GM19351 (cell line): ENCODE measurements at regions not wholly inside any gene's neighbourhood (a gene's known extent, or its start where the extent isn't known, plus 50 kb on each side); places are given as distances from the start of the nearest gene placed in this dataset.

Experiments used
- ATAC-seq: cut with Tn5 transposase; IDR thresholded peaks from one replicate; pipeline ENCODE4 v1.9.1; 2021; ENCODE audit warnings: mild to moderate bottlenecking, moderate library complexity; ENCODE audit not compliant: unreplicated experiment

DNA sequence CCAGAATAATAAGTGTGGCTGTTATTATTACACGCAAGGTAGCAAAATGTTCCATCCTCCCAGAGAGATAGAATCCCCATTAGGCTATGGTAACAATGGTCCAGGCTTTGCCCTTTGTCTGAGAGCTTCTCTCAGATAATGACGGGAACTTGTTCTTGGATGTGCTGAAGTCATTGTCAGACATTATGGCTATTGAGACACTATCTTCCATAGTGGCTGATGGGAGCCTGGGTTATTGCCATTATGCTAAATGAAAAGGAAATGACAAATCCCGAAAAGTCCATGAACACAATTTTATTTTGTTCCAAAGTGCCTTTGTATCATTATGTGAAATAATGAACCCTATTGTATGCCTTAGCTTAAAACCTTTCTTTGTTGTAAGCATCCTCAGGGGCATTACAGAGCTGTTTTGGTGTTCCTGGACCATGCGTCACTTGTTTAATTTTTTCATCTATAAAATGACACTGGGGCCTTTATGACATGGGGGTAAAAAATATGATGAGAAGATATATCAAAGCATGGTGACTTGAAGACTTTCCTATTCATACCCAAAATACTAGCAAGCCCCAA, 218.5 kb downstream of the KCNS3 start:
- ATAC-seq, result no peak

DNA sequence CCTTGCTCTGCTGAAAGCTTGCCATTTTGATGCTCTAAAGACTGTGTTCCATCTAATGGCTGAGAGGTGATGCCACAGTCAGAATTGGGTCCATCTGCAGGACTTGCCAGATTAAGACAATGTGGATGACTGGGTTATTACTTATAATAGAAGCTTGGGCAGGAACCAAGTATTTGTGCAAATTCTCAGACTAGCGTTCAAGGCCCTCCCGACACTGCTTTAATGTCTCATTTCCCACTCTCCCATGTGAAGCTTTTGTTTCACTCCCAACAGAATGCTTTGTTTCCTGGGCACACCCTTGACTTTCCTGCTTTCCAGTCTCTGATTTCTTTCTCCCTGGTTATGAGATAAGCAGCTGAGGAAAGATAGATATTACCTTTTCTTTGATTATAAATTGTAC, 215.8 kb downstream of the KCNS3 start:
- no peak for ATAC-seq

DNA sequence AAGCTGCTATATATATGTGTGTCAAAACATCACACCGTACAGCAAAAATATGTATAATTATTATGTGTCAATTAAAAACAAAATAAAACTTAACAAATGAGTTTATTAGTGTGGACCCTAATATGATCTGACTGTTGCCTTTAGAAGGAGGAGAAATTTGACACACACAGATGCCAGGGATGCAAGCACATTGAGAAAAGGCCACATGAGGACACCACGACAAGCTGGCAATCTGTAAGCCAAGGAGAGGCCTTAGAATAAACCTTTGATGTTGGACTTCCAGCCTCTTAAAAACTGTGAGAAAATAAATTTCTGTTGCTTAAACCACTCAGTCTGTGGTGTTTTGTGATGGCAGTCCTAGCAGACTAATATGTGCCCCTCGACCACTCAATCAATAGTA, 214.7 kb downstream of the KCNS3 start:
- no peak for ATAC-seq

DNA sequence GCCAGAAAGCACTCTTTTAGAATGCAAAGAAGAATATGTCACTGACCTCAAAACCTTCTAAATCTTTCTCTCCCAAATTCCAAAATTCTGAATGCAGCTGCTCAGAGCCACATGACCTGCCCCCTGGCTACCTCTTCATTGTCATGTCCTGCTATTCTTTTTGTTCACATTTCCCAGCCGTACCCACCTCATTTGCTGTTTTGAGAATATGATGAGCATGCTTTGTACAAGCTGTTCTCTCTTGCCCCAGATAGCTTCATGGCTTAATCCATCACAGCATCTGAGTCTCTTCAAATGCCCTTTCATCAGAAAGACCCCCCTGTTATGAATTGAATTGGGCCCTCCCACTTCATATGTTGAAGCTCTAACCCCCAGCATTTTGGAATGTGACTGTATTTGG, 214.3 kb downstream of the KCNS3 start:
- no peak for ATAC-seq

DNA sequence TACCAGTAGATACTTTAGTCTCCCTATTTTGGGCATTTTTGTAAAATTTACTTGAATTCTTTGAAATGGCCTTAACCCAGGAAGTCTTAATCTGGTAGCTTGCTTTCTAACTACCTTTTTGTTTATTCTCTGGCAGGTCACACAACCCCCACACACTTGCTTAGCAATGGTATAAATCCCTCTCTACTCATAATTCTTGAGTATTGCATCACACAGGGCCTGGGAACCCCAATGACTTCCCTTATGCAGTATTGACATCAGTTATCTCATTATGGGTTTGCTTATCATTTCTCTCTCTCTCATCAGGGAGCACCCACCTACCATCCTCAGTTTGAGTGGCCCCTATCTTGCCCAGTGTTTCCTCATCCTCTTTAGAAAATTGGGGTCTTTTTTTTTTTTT, 207.1 kb downstream of the KCNS3 start:
- no peak for ATAC-seq

DNA sequence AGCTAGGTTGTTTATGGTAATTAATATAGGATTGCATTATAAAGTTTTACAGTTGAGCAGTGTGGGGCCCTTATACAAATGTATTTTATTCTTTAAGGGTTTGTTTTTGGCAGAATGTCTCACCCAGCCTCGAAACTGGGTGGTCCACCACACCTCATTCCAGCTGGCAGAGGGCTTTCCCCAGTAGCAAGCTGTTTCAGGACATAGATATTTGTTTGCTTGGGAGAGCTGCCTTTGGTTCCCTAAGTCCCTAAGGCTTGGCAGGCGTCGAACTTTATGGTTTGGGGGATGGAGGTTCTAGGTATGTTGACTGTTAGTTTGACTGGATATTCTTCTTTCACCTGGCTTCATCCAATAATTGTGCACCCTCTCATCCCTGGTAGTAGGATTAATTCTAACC, 205.9 kb downstream of the KCNS3 start:
- no peak for ATAC-seq

DNA sequence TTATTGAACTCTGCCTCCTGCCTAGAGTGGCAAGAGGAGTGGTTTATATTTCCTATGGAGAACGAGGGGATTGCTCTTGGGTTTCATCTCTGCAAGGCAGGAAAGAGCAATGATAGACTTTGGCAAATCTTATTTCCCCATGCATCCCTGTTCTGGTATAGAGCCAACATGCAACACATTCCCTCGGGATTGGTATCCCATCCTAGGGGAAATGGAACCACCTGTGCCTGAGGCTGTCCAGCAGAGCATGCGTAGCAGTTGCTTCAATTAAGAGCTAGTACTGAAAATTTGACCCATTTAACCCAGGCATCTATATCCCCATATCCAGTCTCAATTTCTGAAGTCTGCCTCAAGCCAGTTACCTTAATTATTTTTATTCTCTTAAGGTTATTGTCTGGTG, 205.3 kb downstream of the KCNS3 start:
- ATAC-seq, result no peak

DNA sequence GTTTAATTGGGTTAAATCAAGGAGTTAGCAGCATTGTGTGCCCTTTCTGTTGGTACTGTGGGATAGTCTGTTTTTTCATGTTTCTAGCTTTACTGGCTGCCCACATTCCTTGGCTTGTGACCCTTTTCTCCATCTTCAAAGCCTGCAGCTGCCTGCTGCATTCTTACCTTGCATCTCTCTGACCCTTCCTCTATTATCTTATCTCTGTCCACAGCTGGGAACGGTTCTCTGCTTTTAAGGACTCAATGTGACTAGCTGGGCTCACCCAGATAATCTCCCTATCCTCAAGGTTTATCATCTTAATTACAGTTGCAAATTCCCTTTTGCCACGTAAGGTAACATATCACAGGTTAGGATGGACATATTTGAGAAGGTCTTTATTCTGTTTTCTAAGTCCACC, 199.7 kb downstream of the KCNS3 start:
- no peak for ATAC-seq

DNA sequence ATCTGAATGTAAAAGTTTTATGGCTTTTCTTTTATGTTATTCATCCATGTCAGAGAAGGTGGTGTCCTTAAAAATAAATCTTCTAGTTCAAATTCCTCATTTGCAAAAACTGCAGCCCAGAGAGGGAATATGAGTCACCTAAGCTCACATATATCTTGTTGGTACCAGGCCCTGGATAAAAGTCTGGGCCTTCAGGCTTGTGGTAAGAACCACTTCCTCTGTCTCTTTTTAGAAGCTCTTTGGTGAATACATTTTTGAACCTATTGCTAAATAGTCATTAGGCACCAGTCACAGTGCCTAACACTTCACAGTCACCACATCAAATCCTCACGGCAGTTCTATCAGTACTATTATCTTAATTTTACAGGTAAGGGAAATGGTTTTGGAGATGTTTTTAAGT, 199.2 kb downstream of the KCNS3 start:
- ATAC-seq, result no peak

DNA sequence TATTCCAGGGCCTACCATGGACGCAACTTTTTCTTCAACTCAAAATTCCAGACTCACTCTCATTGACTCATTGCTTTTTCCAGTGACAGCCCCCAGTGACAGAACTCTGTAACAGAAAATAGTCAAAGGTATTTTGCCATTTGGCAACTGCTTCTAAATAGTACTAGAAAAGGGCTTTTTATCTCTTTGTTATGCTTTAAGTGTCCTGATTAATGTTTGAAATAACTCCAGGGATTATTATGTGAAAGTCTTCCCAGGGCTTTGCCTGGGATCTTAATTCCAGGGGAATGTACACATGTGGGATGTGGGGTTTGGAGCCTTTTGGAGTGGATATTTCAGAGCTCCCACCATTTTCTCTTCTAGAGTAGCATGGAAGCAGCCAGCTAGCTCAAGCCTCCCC, 198.8 kb downstream of the KCNS3 start:
- no peak for ATAC-seq

DNA sequence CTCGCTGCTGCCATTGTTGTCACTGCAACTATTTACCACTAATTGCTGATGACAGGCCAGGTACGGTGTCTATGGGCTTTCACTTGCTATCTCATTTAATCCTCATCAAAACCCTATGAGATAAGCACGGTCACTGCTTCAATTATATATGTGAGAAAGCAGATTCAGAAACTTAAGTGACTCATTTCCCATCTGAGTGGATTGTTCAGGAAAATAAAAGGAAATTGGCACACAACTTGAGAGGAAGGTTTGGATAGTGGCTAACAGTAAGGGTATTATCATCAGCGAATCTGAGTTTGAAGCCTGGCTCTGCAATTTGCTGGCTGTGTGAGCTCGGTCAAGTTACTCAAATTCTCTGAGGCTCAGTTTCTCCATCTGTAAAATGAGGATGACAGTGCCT, 196.0 kb downstream of the KCNS3 start:
- no peak for ATAC-seq

DNA sequence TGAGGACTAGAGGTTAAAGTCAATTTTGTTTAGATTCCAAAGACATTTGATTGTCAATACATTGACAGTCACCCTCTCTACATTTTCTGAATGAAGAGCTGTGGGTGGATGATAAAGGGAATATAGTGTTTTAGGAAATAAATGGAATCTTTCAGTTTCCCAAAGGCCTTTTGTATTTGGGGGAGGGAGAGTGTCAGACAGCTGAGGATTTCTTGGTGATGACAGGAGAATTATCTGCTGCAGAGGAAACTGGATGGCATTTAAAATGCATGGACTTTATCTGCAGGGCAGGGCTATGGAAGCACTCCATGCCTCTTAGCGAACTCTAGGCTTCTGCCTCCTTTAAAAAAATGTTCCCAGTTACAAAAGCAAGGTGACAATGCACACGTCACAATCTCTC, 195.1 kb downstream of the KCNS3 start:
- no peak for ATAC-seq

DNA sequence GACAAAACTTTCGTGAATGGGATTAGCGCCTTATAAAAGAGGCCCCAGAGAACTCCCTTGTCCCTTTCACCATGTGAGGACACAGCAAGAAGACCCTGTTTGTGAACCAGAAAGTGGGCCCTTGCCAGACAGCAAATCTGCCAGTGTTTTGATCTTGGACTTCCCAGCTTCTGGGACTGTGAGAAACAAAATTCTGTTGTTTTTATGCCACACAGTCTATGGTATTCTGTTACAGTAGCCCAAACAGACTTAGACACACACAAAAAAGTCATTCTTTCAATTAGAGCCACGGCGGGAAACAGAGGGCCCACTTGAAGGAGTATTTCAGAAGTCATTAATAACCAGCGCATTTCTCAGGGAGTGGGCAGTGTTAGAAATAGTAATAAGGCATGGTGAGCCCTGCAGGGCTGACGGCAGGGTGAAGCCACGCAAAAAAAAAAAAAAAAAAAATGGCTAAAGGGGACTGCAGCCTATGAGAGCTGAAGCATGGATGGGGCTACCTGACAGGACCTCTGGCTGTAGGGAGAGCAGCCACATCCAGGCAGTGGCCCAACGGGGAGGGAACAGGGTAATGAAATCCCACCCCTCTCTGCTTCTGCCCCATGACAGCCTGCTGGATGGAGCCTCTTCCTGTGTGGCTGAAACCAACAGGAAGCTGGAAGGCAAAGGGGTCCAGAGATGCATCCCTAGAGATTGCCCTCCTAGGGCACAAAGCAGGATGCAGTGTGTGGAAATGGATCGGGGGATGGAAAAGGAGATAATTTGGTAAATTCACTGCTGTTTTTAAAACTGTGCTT, 189.3 kb downstream of the KCNS3 start:
- no peak for ATAC-seq

DNA sequence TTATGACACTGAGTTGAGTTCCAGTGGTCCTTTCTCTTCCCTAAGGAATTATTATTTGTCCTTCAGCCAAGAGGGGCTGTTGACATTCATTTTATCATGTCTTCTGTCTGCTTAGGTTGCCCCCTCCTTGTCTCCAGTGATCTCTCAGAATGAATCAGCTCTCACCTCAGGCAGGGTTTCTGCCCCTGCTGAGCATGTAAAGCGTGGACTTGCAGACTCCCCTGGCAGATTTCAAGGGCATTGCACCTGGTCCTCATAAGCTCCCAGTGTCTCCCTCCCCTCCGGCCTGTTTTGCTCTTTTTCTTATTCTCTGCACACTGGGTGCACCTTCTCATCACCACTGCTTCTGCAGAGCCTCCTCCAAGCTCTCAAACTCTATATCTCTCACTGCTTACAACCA, 188.4 kb downstream of the KCNS3 start:
- no peak for ATAC-seq

DNA sequence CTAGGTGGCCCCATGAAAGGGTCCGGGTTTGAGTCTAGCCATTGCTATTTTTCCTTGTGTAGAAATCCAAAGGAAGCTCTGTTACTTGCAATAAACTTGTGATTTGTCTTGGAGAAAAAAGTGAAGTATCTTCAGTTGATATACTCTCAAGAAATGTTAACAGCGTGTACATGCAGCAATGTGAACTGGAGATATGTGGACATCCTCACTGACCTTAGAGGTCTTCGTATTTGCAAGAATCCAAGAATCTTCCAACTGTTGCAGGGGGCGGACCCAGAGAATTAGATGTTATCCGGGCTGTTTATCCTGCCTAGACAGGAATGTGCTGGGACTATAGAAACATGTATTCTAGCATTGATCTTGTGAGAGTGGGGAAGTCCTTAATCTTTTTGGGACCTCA, 187.6 kb downstream of the KCNS3 start:
- ATAC-seq, result no peak

DNA sequence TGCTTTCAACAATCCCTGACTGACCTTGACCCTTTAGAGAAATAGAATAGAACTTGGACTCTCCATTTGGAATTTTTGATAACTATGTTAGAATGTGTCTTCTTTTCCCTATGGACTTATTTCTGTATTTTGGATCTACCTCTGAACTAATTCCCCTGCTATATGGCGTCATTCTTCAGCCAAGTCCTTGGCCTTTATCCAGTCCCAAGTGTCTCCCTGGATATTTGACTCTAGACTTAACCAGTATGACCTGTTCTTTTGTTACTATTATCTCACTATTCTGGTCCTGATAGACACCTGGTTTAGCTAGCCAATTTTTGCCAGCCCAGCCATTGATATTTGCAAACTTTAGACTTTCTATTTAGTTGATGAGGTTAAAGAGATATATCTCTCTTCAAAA, 186.8 kb downstream of the KCNS3 start:
- ATAC-seq, result no peak

DNA sequence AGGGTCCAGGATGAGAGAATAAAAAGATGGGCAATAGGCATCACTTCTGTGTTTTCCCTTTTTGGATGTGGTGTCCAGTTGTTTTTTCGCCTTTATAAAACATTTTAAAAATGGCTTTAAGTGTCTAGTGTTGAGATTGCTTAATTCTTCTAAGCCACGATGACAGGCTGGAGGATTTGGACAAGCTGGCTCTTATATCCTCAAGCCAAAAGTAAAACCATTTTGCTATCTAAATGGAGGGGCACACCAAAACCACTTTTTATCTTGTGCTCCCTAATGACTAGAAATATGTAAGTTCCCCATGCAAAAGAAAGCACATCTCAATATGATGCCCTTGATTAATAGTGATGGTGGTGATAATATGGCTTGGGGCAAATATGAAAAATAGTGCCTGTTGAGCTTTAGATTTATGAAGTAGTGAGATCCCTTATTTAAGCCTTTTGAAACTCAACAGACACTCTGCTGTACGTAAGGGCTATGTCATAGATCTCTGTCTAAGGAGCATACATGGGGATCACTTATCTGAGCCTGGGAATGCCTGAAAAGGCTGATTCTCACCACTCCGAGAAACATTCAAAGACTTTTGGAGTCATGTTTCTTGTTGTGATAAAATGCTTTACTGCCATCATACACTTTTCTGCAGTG, 185.5 kb downstream of the KCNS3 start:
- ATAC-seq, result no peak

DNA sequence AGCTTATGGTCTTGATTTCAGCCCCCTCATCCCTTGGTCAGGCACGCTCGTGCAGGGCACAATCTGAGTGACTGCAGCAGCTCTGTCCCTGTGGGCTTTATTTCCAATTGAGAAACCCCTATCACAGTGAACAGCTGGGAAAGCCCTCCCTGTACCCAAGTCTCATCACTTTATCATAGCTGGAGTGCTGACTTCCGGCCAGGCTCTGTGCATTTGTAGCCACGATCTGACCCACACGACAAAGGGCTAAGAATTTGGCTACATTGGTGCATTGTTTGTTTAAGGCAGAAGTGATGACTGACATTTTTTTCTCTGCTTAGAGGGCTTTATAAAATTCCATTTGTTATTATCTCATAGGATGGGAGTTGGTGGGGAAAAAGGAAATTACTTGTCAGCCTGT, 184.4 kb downstream of the KCNS3 start:
- ATAC-seq, result no peak

DNA sequence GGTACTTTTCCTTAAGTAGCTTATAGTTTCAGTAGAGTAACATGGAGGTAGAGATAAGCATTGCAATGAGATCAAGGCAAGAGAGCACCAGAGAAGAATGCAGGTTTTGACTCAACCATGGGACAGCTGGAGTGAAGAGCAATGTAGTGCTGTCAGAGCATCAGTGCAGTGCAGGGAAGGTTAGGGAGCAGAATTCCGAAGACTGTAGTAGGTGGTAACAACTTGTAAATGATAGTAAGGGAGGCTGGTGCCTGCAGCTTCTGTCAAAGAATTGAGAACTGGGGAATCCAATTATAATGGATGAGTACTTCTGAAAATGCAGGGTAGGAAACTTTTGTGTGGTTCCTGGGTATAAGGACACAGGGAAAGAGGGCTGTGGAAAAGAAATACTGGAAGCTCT, 183.2 kb downstream of the KCNS3 start:
- ATAC-seq, result no peak

DNA sequence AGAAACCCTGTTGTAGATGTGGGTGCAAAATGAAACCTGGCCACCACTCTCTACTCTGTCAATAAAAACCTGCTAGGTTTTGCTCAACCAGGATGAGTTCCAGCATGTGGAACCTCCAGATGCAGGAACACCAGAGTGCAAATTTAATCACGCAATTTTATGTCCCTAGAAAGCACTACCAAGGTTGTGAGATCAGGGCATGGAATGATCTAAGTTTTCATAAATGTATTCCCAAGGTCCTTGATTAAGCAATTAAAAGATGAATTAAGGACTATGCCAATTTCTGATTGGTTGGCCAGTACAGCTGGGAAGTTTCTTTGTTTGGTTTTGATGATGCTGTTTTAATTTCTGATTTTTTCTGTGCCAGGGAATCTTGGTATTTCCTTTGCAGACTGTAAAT, 179.2 kb downstream of the KCNS3 start:
- no peak for ATAC-seq

DNA sequence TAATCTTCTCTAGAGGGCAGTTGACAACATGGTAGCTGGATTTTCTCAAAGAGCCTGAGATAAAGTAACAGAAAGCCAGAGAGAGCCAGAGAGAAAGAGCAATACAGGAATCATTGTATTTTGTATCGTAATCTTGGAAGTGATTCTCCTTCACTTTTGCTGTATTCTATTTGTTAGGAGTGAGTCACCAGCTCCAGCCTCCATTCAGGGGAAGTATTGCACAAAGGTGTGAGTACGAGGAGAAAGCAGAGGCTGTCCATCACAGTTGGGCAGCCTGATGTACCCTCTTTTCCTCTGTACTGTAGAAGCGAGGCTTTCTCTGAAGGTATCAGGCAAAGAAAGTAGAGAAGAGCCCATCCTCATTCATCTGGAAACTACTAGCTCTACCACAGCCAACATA, 176.8 kb downstream of the KCNS3 start:
- ATAC-seq, result no peak

DNA sequence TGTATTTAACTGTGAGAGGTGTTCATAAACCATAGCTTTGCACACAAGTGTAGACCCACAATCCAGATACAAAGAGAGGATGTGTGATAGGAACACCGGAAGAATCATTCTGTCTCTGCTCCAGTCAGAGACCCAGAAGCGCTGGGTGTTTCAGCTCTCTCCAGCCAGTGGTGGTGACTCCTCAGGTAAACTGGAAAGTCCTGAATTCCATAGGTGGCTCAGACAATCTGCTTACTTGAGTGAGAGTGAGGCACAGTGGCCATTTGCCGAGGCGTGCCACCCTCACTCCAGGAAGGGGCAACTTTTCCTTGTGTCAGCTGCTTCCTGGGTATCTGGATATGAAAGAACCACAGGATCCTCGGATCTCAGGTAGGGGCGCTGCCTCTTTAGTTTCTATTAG, 171.5 kb downstream of the KCNS3 start:
- ATAC-seq, result no peak

DNA sequence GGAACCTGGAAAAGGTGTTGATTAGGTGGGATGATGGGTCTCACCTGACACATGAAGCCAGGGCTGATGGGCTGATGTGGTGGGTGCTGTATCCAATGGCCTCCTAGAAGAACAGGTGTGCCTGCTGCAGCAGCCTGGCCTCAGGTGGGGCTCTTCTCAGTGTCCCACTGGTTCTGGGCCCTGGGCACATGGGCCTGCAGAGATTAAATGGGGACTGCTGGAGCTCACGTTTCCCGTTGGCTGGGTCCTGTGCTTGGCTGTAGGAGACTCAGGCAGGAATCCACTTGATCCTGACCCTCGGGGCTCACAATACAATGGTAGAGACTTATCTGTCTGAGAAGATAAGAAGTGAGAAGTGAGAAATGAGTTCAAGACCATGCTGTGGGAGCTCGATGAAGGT, 170.9 kb downstream of the KCNS3 start:
- no peak for ATAC-seq
